HCT116 (cell line): ENCODE measurements at regions not wholly inside any gene's neighbourhood (a gene's known extent, or its start where the extent isn't known, plus 50 kb on each side); places are given as distances from the start of the nearest gene placed in this dataset.

Experiments used
- POLR2A ChIP-seq: IDR thresholded peaks from 2 replicates; pipeline ENCODE4 v1.7.0; 2011; ENCODE audit warnings: borderline replicate concordance; ENCODE audit not compliant: insufficient read depth, insufficient read length; ENCODE audit errors: extremely low read depth
- RAD21 ChIP-seq: IDR thresholded peaks from 2 replicates; pipeline ENCODE4 v1.6.1; 2012; ENCODE audit warnings: low read depth, mild to moderate bottlenecking
- SIN3A ChIP-seq: IDR thresholded peaks from 2 replicates; pipeline ENCODE4 v1.6.1; 2012; ENCODE audit warnings: low read depth
- TF ChIP-seq, protein P1 (sequence below), 3 experiments: fragments of 200-600 bp in 1 of 3; sonication (generic) in 1 of 3; IDR thresholded peaks in 2 of 3; conservative IDR thresholded peaks in 1 of 3; 2 replicates each; pipeline ENCODE4 v1.5.1; 2012 to 2017; ENCODE audit warnings: low read depth in 2 of 3, low read length in 2 of 3, antibody characterized with exemption in 1 of 3, borderline replicate concordance in 1 of 3, control low read depth in 1 of 3, mild to moderate bottlenecking in 1 of 3, mixed read lengths in 1 of 3, mixed run types in 1 of 3, moderate library complexity in 1 of 3; ENCODE audit not compliant: insufficient read depth in 1 of 3

- TF ChIP-seq POLR2A, result no peak
- TF ChIP-seq RAD21, result no peak
- TF ChIP-seq, protein P1, sequence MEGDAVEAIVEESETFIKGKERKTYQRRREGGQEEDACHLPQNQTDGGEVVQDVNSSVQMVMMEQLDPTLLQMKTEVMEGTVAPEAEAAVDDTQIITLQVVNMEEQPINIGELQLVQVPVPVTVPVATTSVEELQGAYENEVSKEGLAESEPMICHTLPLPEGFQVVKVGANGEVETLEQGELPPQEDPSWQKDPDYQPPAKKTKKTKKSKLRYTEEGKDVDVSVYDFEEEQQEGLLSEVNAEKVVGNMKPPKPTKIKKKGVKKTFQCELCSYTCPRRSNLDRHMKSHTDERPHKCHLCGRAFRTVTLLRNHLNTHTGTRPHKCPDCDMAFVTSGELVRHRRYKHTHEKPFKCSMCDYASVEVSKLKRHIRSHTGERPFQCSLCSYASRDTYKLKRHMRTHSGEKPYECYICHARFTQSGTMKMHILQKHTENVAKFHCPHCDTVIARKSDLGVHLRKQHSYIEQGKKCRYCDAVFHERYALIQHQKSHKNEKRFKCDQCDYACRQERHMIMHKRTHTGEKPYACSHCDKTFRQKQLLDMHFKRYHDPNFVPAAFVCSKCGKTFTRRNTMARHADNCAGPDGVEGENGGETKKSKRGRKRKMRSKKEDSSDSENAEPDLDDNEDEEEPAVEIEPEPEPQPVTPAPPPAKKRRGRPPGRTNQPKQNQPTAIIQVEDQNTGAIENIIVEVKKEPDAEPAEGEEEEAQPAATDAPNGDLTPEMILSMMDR (IDR thresholded peaks at IDR 0.05 in 2 of 3, conservative IDR thresholded peaks at IDR 0.05 in 1 of 3; ENCODE audit: borderline replicate concordance in 1 of 3, insufficient read depth in 1 of 3, low read depth in 2 of 3, low read length in 2 of 3), result no peak
- no peak for TF ChIP-seq SIN3A
Observed at GRCh38 chr2:53432936-53433335, 334.7 kb upstream of the CHAC2 start.
